Activated T-helper 1 cell treated with anti-CD3 and anti-CD28 coated beads, Interleukin-2, amount 50 U/mL, for 16 hours (primary cell): ENCODE measurements at regions not wholly inside any gene's neighbourhood (a gene's known extent, or its start where the extent isn't known, plus 50 kb on each side); places are given as distances from the start of the nearest gene placed in this dataset.
"Not testable (repeated sequence)": the region's sequence is repeated elsewhere in the genome, so short reads cannot be mapped to it uniquely, and the experiment has no call there.

ENCODE experiments used
- DNase-seq, 2 donors: peaks; one replicate each; pipeline ENCODE4 v3.0.0-alpha.2; 2020; ENCODE audit warnings: low read depth in 1 of 2, low spot score in 1 of 2

- no peak for DNase-seq
These were observed 89.2 kb upstream of the STMND1 start for GRCh38 chr6:17012421-17013225.

GRCh38 chr6:17011985-17012384, 89.9 kb upstream of the STMND1 start:
- DNase-seq, result no peak

- DNase-seq, result no peak
These were observed 94.1 kb upstream of the STMND1 start for GRCh38 chr6:17007749-17008148.

- DNase-seq, result no peak
These were observed 95.3 kb upstream of the STMND1 start for GRCh38 chr6:17006543-17006942.

- no peak for DNase-seq
These were observed 97.6 kb upstream of the STMND1 start for GRCh38 chr6:17004269-17004668.

GRCh38 chr6:17002123-17002522, 99.7 kb upstream of the STMND1 start:
- DNase-seq, result no peak

GRCh38 chr6:17001188-17001587, 100.7 kb upstream of the STMND1 start:
- no peak for DNase-seq

- no peak for DNase-seq
These were observed 102.1 kb upstream of the STMND1 start for GRCh38 chr6:16999491-17000436.

- DNase-seq, result no peak
These were observed 103.4 kb upstream of the STMND1 start for GRCh38 chr6:16998461-16998860.

GRCh38 chr6:16995511-16996250, 106.2 kb upstream of the STMND1 start:
- no peak for DNase-seq

GRCh38 chr6:16993396-16993795, 108.5 kb upstream of the STMND1 start:
- no peak for DNase-seq

- no peak for DNase-seq
These were observed 109.7 kb upstream of the STMND1 start for GRCh38 chr6:16991981-16992629.

- DNase-seq, result not testable (repeated sequence)
These were observed 111.9 kb upstream of the STMND1 start for GRCh38 chr6:16989976-16990375.

- no peak for DNase-seq
These were observed 112.5 kb upstream of the STMND1 start for GRCh38 chr6:16989382-16989781.

- DNase-seq, result no peak
These were observed 113.9 kb upstream of the STMND1 start for GRCh38 chr6:16987996-16988395.

- no peak for DNase-seq
These were observed 116.2 kb upstream of the STMND1 start for GRCh38 chr6:16985513-16986284.

GRCh38 chr6:16982807-16983206, 119.0 kb upstream of the STMND1 start:
- no peak for DNase-seq

GRCh38 chr6:16979677-16980370, 122.0 kb upstream of the STMND1 start:
- DNase-seq, result no peak

- DNase-seq, result no peak
These were observed 123.2 kb upstream of the STMND1 start for GRCh38 chr6:16978686-16979085.
